CD14-positive monocyte (primary cell): ENCODE measurements at regions not wholly inside any gene's neighbourhood (a gene's known extent, or its start where the extent isn't known, plus 50 kb on each side); places are given as distances from the start of the nearest gene placed in this dataset.

Experiments used
- DNase-seq, 3 donors: peaks; one replicate each; pipeline ENCODE4 v3.0.0-alpha.2; 2011 to 2022
- H2AFZ ChIP-seq: 2 replicates; pipeline ENCODE4 v1.6.0; 2012; ENCODE audit warnings: mild to moderate bottlenecking, low read depth, low read length, inconsistent platforms; ENCODE audit not compliant: insufficient read depth, poor library complexity, severe bottlenecking
- H3K27ac ChIP-seq, 2 donors: 1 replicate in 1 of 2; 2 replicates in 1 of 2; pipeline ENCODE4 v1.5.1; 2012 to 2013; ENCODE audit warnings: low read length in 2 of 2, control low read depth in 1 of 2, inconsistent platforms in 1 of 2, low read depth in 1 of 2, mild to moderate bottlenecking in 1 of 2
- H3K27me3 ChIP-seq, 2 donors: one replicate each; pipeline versions ENCODE4 v1.6.0 to v1.6.1; 2011 to 2013; ENCODE audit warnings: low read length in 2 of 2; ENCODE audit not compliant: control insufficient read depth in 2 of 2, insufficient read depth in 2 of 2
- H3K36me3 ChIP-seq, 2 donors: replicated peaks in 1 of 2; 1 replicate in 1 of 2; 2 replicates in 1 of 2; pipeline versions ENCODE4 v1.5.1 to v1.6.1; 2012 to 2013; ENCODE audit warnings: low read length in 2 of 2, control low read depth in 1 of 2, inconsistent platforms in 1 of 2, mild to moderate bottlenecking in 1 of 2; ENCODE audit not compliant: insufficient read depth in 2 of 2, control insufficient read depth in 1 of 2
- H3K4me1 ChIP-seq, 2 donors: 1 replicate in 1 of 2; 2 replicates in 1 of 2; pipeline versions ENCODE4 v1.5.1 to v1.6.1; 2012 to 2013; ENCODE audit warnings: low read length in 2 of 2, control low read depth in 1 of 2, inconsistent platforms in 1 of 2, mild to moderate bottlenecking in 1 of 2, moderate library complexity in 1 of 2; ENCODE audit not compliant: insufficient read depth in 2 of 2, control insufficient read depth in 1 of 2
- H3K4me2 ChIP-seq: replicated peaks from 2 replicates; pipeline ENCODE3; 2012; ENCODE audit warnings: low read length, moderate library complexity, mild to moderate bottlenecking; ENCODE audit not compliant: poor library complexity, severe bottlenecking; ENCODE audit errors: extremely low read depth
- H3K4me3 ChIP-seq, 3 experiments: fragments of 200-600 bp in 1 of 3; sonication (generic) in 1 of 3; replicated peaks in 1 of 3; 1 replicate in 2 of 3; 2 replicates in 1 of 3; pipeline ENCODE4 v1.5.1; 2011 to 2013; ENCODE audit warnings: low read length in 3 of 3, mild to moderate bottlenecking in 3 of 3, control low read depth in 2 of 3, low read depth in 2 of 3, inconsistent platforms in 1 of 3, moderate library complexity in 1 of 3
- H3K79me2 ChIP-seq: 2 replicates; pipeline ENCODE4 v1.6.0; 2012; ENCODE audit warnings: mild to moderate bottlenecking, control low read depth, inconsistent platforms, low read length, moderate library complexity; ENCODE audit not compliant: insufficient read depth
- H3K9ac ChIP-seq: 2 replicates; pipeline ENCODE4 v1.6.0; 2017; ENCODE audit warnings: low read length, mild to moderate bottlenecking; ENCODE audit not compliant: insufficient read depth, poor library complexity, severe bottlenecking
- H3K9me3 ChIP-seq, 2 donors: replicated peaks in 1 of 2; 1 replicate in 1 of 2; 2 replicates in 1 of 2; pipeline versions ENCODE4 v1.5.1 to v1.6.1; 2012 to 2013; ENCODE audit warnings: low read length in 2 of 2, control low read depth in 1 of 2; ENCODE audit not compliant: control insufficient read depth in 1 of 2, insufficient read depth in 1 of 2
- H4K20me1 ChIP-seq: 2 replicates; pipeline ENCODE4 v1.6.0; 2012; ENCODE audit warnings: mild to moderate bottlenecking, low read length, control low read depth, moderate library complexity; ENCODE audit not compliant: insufficient read depth
- H3K27ac Mint-ChIP-seq, 7 donors: one replicate each; pipeline ENCODE4 v1.8.0; 2020; ENCODE audit warnings: mild to moderate bottlenecking in 7 of 7, mixed read lengths in 7 of 7, moderate library complexity in 6 of 7, inconsistent platforms in 2 of 7
- H3K27me3 Mint-ChIP-seq, 3 donors: one replicate each; pipeline ENCODE4 v1.8.0; 2021 to 2022; ENCODE audit warnings: low read depth in 3 of 3, mild to moderate bottlenecking in 3 of 3, mixed read lengths in 3 of 3, moderate library complexity in 3 of 3, inconsistent platforms in 1 of 3
- H3K36me3 Mint-ChIP-seq, 2 donors: one replicate each; pipeline ENCODE4 v1.8.0; 2020; ENCODE audit warnings: mixed read lengths in 2 of 2, inconsistent platforms in 1 of 2, mild to moderate bottlenecking in 1 of 2
- H3K4me1 Mint-ChIP-seq: one replicate; pipeline ENCODE4 v1.8.0; 2020; ENCODE audit warnings: mild to moderate bottlenecking, mixed read lengths
- H3K4me3 Mint-ChIP-seq, 2 donors: one replicate each; pipeline ENCODE4 v1.8.0; 2020; ENCODE audit warnings: mild to moderate bottlenecking in 2 of 2, mixed read lengths in 2 of 2, moderate library complexity in 1 of 2
- H3K9me3 Mint-ChIP-seq, 7 donors: one replicate each; pipeline ENCODE4 v1.8.0; 2020 to 2022; ENCODE audit warnings: mixed read lengths in 7 of 7, mild to moderate bottlenecking in 6 of 7, moderate library complexity in 6 of 7, inconsistent platforms in 2 of 7
- WGBS: methylation state at CpG from one replicate; pipeline ENCODE4 v1.1.5; 2013; ENCODE audit warnings: missing lambda C conversion rate; ENCODE audit not compliant: insufficient coverage; 5-methylcytosine and 5-hydroxymethylcytosine counted together
- intact Hi-C, 2 donors: fragments of 100-400 bp; cut with micrococcal nuclease; formaldehyde crosslinking; loops; one replicate each; pipeline versions ENCODE4 v1.15.0 to v1.15.1; 2023
- TF ChIP-seq, protein P1 (sequence below): fragments of 200-600 bp; IDR thresholded peaks from one replicate; pipeline ENCODE4 v1.8.0; 2022; ENCODE audit warnings: antibody characterized with exemption, mild to moderate bottlenecking

DNA sequence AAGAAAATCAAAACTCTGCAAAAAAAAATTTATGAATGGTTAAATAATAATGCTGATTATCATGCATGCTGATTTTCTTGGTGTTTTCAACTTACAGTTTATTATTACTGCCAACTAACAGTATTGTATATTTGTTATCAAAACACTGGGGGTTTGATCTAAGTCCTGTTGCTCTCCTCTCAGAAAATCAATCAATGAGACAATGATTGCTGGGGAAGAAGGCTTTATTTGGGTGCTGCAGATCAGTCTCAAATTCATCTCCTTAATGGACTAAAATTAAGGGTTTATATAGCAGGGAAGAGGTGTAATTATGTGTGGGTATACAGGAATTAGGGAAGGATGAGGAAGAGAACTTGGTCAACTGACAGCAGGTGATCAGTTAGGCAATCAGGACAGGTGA, 565.5 kb upstream of the CDH6 start:
- Histone ChIP-seq H3K27me3 (no peaks in the 10 kb centered on the region), H3K9ac (no peak overlapping the region), H3K27ac (no peak overlapping the region), H3K9me3 (peaks cover 0 to 5% of the 10 kb centered on the region in 2 donors), H3K4me1 (no peaks in the 10 kb centered on the region), H3K4me3 (no peak overlapping the region), H2AFZ (no peak overlapping the region), H3K36me3 (no peaks in the 10 kb centered on the region), H3K4me2 (no peak overlapping the region), H4K20me1 (no peaks in the 10 kb centered on the region), H3K79me2 (no peaks in the 10 kb centered on the region)
- no peak for DNase-seq
- Mint-ChIP-seq H3K4me3 (no peak overlapping the region), H3K36me3 (no peaks in the 10 kb centered on the region), H3K27me3 (no peaks in the 10 kb centered on the region), H3K4me1 (no peaks in the 10 kb centered on the region), H3K9me3 (peaks cover 0 to 7% (median 3%) of the 10 kb centered on the region in 7 donors), H3K27ac (no peak overlapping the region)
- intact Hi-C loops, result no loop called here
- TF ChIP-seq, protein P1, sequence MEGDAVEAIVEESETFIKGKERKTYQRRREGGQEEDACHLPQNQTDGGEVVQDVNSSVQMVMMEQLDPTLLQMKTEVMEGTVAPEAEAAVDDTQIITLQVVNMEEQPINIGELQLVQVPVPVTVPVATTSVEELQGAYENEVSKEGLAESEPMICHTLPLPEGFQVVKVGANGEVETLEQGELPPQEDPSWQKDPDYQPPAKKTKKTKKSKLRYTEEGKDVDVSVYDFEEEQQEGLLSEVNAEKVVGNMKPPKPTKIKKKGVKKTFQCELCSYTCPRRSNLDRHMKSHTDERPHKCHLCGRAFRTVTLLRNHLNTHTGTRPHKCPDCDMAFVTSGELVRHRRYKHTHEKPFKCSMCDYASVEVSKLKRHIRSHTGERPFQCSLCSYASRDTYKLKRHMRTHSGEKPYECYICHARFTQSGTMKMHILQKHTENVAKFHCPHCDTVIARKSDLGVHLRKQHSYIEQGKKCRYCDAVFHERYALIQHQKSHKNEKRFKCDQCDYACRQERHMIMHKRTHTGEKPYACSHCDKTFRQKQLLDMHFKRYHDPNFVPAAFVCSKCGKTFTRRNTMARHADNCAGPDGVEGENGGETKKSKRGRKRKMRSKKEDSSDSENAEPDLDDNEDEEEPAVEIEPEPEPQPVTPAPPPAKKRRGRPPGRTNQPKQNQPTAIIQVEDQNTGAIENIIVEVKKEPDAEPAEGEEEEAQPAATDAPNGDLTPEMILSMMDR, result no peak

DNA sequence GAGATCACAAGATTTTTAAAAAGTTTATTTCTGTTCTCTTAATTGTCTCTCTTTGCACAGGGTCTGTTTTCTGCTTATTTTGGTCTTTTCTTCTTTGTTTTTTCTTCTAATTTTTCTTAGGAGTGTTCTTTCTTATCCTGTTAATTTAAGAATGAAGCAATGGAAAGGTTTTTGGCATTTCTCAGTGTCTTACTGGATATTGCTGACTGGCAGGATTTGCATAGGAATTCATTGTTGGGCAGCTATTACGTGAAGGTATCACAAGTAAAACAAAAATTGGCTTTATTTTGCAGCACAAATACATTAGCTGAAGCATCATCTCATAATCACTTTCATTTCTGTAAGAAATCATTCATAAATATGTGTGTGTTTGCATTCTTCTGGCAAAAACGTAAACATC, 566.9 kb upstream of the CDH6 start:
- no peaks in the 10 kb centered on the region for H3K27me3 Mint-ChIP-seq
- H2AFZ ChIP-seq, result no peak overlapping the region
- H3K9ac ChIP-seq, result no peak overlapping the region
- TF ChIP-seq, protein P1, result no peak
- H3K4me3 Mint-ChIP-seq, result no peak overlapping the region
- no peaks in the 10 kb centered on the region for H4K20me1 ChIP-seq
- peaks cover 0 to 7% (median 4%) of the 10 kb centered on the region in 7 donors for H3K9me3 Mint-ChIP-seq
- H3K4me1 ChIP-seq, result no peaks in the 10 kb centered on the region
- no peaks in the 10 kb centered on the region for H3K79me2 ChIP-seq
- intact Hi-C loops, result no loop called here
- no peak overlapping the region for H3K27ac ChIP-seq
- no peak overlapping the region for H3K4me2 ChIP-seq
- no peaks in the 10 kb centered on the region for H3K36me3 ChIP-seq
- no peaks in the 10 kb centered on the region for H3K27me3 ChIP-seq
- H3K4me3 ChIP-seq, result no peak overlapping the region
- H3K36me3 Mint-ChIP-seq, result no peaks in the 10 kb centered on the region
- no peaks in the 10 kb centered on the region for H3K4me1 Mint-ChIP-seq
- no peak for DNase-seq
- H3K9me3 ChIP-seq, result peaks cover 0 to 5% of the 10 kb centered on the region in 2 donors
- no peak overlapping the region for H3K27ac Mint-ChIP-seq
- WGBS, result no CpG with 5 or more reads among the region's 2 CpGs
